Gastroesophageal sphincter (tissue), 3 donors: ENCODE measurements at regions not wholly inside any gene's neighbourhood (a gene's known extent, or its start where the extent isn't known, plus 50 kb on each side); places are given as distances from the start of the nearest gene placed in this dataset.

ENCODE experiments used
- POLR2A ChIP-seq, 2 donors: fragments of 450-650 bp; IDR thresholded peaks; one replicate each; pipeline ENCODE4 v1.6.1; 2017; ENCODE audit warnings: antibody characterized with exemption in 2 of 2, mild to moderate bottlenecking in 2 of 2, moderate library complexity in 1 of 2
- POLR2AphosphoS5 ChIP-seq: sonication (generic); formaldehyde crosslinking; IDR thresholded peaks from one replicate; pipeline ENCODE4 v1.6.1; 2017; ENCODE audit warnings: antibody characterized with exemption
- TF ChIP-seq, protein P1 (sequence below), 4 experiments: fragments of 200-600 bp in 2 of 4; fragments of 450-650 bp in 2 of 4; sonication (generic) in 1 of 4; IDR thresholded peaks; one replicate each; pipeline ENCODE4 v1.5.1; 2017 to 2019; ENCODE audit warnings: antibody characterized with exemption in 4 of 4, mild to moderate bottlenecking in 2 of 4, moderate library complexity in 2 of 4

DNA sequence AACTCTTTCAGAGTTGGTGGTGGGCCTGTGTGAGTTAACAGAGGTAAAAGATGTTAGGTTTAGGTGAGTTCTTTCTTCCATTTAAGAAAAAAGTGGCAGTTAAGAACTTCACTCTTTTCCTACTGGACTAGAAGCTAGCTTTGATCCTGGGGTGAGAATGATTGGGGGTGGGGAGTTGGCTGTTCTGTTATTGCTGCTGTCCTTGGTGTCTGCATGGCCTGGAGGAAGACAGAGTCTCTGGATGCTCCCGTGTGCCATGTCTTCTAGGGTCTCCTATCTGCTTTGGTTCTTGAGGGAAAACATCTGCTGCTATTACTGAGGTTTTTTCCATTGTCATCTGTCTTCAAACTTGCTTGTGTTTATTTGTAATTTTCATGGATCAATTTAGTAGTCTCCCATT, 275.7 kb downstream of the HLX start:
- TF ChIP-seq, protein P1, sequence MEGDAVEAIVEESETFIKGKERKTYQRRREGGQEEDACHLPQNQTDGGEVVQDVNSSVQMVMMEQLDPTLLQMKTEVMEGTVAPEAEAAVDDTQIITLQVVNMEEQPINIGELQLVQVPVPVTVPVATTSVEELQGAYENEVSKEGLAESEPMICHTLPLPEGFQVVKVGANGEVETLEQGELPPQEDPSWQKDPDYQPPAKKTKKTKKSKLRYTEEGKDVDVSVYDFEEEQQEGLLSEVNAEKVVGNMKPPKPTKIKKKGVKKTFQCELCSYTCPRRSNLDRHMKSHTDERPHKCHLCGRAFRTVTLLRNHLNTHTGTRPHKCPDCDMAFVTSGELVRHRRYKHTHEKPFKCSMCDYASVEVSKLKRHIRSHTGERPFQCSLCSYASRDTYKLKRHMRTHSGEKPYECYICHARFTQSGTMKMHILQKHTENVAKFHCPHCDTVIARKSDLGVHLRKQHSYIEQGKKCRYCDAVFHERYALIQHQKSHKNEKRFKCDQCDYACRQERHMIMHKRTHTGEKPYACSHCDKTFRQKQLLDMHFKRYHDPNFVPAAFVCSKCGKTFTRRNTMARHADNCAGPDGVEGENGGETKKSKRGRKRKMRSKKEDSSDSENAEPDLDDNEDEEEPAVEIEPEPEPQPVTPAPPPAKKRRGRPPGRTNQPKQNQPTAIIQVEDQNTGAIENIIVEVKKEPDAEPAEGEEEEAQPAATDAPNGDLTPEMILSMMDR (IDR thresholded peaks at IDR 0.05) = no peak
- TF ChIP-seq POLR2A (IDR thresholded peaks at IDR 0.05) (no peak), POLR2AphosphoS5 (no peak)
